Endodermal cell (in vitro differentiated cells): ENCODE measurements at regions not wholly inside any gene's neighbourhood (a gene's known extent, or its start where the extent isn't known, plus 50 kb on each side); places are given as distances from the start of the nearest gene placed in this dataset.

Experiments
- DNase-seq: peaks from one replicate; pipeline ENCODE4 v3.0.0-alpha.2; 2017
- H3K27ac ChIP-seq: 2 replicates; pipeline ENCODE4 v1.5.1; 2013; ENCODE audit warnings: mild to moderate bottlenecking, low read depth, low read length, moderate library complexity
- H3K27me3 ChIP-seq: 2 replicates; pipeline ENCODE4 v1.6.1; 2013; ENCODE audit warnings: mild to moderate bottlenecking, low read length, moderate library complexity; ENCODE audit not compliant: insufficient read depth, control insufficient read depth, poor library complexity, severe bottlenecking
- H3K36me3 ChIP-seq: 2 replicates; pipeline ENCODE4 v1.7.0; 2013; ENCODE audit warnings: mild to moderate bottlenecking, low read length, moderate library complexity; ENCODE audit not compliant: control insufficient read depth, insufficient read depth
- H3K4me1 ChIP-seq: one replicate; pipeline ENCODE4 v1.7.0; 2013; ENCODE audit warnings: low read length; ENCODE audit not compliant: control insufficient read depth, insufficient read depth
- H3K4me3 ChIP-seq: 2 replicates; pipeline ENCODE4 v1.5.1; 2013; ENCODE audit warnings: mild to moderate bottlenecking, low read length, moderate library complexity
- H3K9ac ChIP-seq: 2 replicates; pipeline ENCODE4 v1.6.1; 2013; ENCODE audit warnings: mild to moderate bottlenecking, low read length, moderate library complexity; ENCODE audit not compliant: poor library complexity, severe bottlenecking; ENCODE audit errors: extremely low read depth
- H3K9me3 ChIP-seq: 2 replicates; pipeline ENCODE4 v1.6.1; 2013; ENCODE audit warnings: mild to moderate bottlenecking, low read length, moderate library complexity; ENCODE audit not compliant: control insufficient read depth
- H3K27ac Mint-ChIP-seq: 2 replicates; pipeline ENCODE4 v1.8.0; 2020; ENCODE audit warnings: mixed read lengths
- H3K27me3 Mint-ChIP-seq: 2 replicates; pipeline ENCODE4 v1.8.0; 2021; ENCODE audit warnings: mild to moderate bottlenecking, mixed read lengths; ENCODE audit not compliant: insufficient read depth
- H3K36me3 Mint-ChIP-seq: 2 replicates; pipeline ENCODE4 v1.8.0; 2020; ENCODE audit warnings: low read depth, mixed read lengths
- H3K4me1 Mint-ChIP-seq: 2 replicates; pipeline ENCODE4 v1.8.0; 2020; ENCODE audit warnings: mixed read lengths
- H3K4me3 Mint-ChIP-seq: 2 replicates; pipeline ENCODE4 v1.8.0; 2020; ENCODE audit warnings: mild to moderate bottlenecking, moderate library complexity, mixed read lengths
- H3K9me3 Mint-ChIP-seq: 2 replicates; pipeline ENCODE4 v1.8.0; 2020; ENCODE audit warnings: mild to moderate bottlenecking, mixed read lengths
- WGBS, 2 experiments: methylation state at CpG; one replicate each; pipeline versions ENCODE4 v1.1.5 to v1.1.7; 2013; ENCODE audit warnings: missing lambda C conversion rate in 2 of 2, mixed read lengths in 1 of 2; ENCODE audit not compliant: insufficient coverage in 1 of 2, insufficient read length in 1 of 2; 5-methylcytosine and 5-hydroxymethylcytosine counted together
- TF ChIP-seq, protein P1 (sequence below): fragments of 200-600 bp; sonication (generic); conservative IDR thresholded peaks from 2 replicates; pipeline ENCODE4 v1.5.0; 2021; ENCODE audit warnings: antibody characterized with exemption, mild to moderate bottlenecking

DNA sequence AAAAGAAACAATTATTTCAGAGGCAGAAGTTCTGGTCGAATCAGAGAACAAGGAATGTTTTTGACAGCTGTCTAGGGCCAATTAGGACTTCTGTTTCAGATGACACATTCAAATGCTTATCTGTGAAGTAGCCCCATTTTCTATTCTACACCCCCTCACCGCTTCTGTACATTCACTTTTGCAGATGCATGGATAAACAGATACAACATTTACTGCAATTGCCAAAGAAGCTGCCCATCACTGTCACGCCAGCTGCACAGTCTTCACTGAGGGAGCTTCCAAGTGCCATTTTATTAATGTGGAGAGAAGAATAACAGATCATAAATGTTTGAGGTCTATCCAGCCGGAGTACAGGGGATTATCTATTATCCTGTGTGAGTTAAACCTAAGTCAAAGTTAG, 426.8 kb upstream of the ARID1B start:
- Histone ChIP-seq H3K9me3 (no peaks in the 10 kb centered on the region), H3K36me3 (no peaks in the 10 kb centered on the region), H3K27me3 (no peaks in the 10 kb centered on the region), H3K4me1 (no peaks in the 10 kb centered on the region), H3K4me3 (no peak overlapping the region), H3K27ac (no peak overlapping the region), H3K9ac (no peak overlapping the region)
- DNase-seq = no peak
- Mint-ChIP-seq H3K27me3 (no peaks in the 10 kb centered on the region), H3K4me1 (no peaks in the 10 kb centered on the region), H3K36me3 (no peaks in the 10 kb centered on the region), H3K4me3 (no peak overlapping the region), H3K9me3 (no peaks in the 10 kb centered on the region), H3K27ac (no peak overlapping the region)
- TF ChIP-seq, protein P1, sequence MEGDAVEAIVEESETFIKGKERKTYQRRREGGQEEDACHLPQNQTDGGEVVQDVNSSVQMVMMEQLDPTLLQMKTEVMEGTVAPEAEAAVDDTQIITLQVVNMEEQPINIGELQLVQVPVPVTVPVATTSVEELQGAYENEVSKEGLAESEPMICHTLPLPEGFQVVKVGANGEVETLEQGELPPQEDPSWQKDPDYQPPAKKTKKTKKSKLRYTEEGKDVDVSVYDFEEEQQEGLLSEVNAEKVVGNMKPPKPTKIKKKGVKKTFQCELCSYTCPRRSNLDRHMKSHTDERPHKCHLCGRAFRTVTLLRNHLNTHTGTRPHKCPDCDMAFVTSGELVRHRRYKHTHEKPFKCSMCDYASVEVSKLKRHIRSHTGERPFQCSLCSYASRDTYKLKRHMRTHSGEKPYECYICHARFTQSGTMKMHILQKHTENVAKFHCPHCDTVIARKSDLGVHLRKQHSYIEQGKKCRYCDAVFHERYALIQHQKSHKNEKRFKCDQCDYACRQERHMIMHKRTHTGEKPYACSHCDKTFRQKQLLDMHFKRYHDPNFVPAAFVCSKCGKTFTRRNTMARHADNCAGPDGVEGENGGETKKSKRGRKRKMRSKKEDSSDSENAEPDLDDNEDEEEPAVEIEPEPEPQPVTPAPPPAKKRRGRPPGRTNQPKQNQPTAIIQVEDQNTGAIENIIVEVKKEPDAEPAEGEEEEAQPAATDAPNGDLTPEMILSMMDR = no peak
- WGBS, 2 experiments = 76 to 89% methylated on average over 3 to 4 of the region's 4 CpGs

DNA sequence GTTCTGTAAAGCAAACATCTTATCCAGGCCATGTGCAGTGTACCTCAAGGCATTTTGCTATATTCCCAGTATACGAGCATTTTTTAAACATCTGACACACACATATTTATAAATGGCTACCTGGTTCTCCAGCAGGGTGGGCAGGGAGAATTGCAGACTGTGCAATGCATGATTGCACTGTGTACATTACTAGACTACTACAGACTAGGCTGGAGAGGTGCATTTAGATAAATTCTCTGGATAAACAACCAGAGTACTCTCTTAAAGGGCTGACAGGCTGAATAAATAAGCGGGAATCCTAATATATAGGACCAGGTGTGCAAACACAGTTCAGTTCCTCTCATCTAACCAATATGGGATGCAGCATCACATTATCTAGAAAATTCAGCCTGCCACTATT, 428.3 kb upstream of the ARID1B start:
- 83% methylated on average over 1 to 2 of the region's 2 CpGs for WGBS, 2 experiments
- no peaks in the 10 kb centered on the region for H3K36me3 Mint-ChIP-seq
- DNase-seq = no peak
- no peaks in the 10 kb centered on the region for H3K9me3 Mint-ChIP-seq
- H3K27ac Mint-ChIP-seq = no peak overlapping the region
- Histone ChIP-seq H3K9me3 (no peaks in the 10 kb centered on the region), H3K4me3 (no peak overlapping the region), H3K9ac (no peak overlapping the region), H3K27me3 (no peaks in the 10 kb centered on the region), H3K27ac (no peak overlapping the region), H3K4me1 (no peaks in the 10 kb centered on the region), H3K36me3 (no peaks in the 10 kb centered on the region)
- H3K27me3 Mint-ChIP-seq = no peaks in the 10 kb centered on the region
- H3K4me1 Mint-ChIP-seq = no peaks in the 10 kb centered on the region
- TF ChIP-seq, protein P1 = no peak
- no peak overlapping the region for H3K4me3 Mint-ChIP-seq

DNA sequence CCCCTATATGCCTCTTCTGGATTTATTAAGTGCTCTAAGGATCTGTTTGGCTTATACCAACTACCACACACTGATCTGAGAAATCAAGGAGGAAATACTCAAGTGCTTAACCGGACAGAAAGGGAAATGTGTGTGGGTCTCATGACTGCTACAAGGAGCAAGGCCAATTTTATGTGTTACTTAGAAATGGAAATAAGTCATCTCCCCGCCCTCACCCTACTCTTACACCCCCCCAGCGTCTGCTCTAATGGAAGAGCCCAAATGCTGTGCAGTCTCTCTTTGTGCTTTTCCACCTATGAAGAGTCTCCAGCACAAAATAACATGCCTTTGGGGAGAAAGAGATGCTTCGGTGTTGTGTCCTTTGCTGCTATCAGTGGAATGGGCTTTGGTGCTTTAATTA, 428.8 kb upstream of the ARID1B start:
- no peak overlapping the region for H3K9ac ChIP-seq
- no peaks in the 10 kb centered on the region for H3K27me3 Mint-ChIP-seq
- no peaks in the 10 kb centered on the region for H3K36me3 Mint-ChIP-seq
- WGBS, 2 experiments = 79% methylated on average over 4 of the region's 4 CpGs; no CpG with 5 or more reads in 1 of the 2 experiments
- H3K36me3 ChIP-seq = no peaks in the 10 kb centered on the region
- no peaks in the 10 kb centered on the region for H3K4me1 ChIP-seq
- no peaks in the 10 kb centered on the region for H3K9me3 ChIP-seq
- TF ChIP-seq, protein P1 = no peak
- H3K9me3 Mint-ChIP-seq = no peaks in the 10 kb centered on the region
- H3K4me3 Mint-ChIP-seq = no peak overlapping the region
- no peak overlapping the region for H3K4me3 ChIP-seq
- no peaks in the 10 kb centered on the region for H3K4me1 Mint-ChIP-seq
- DNase-seq = no peak
- H3K27me3 ChIP-seq = no peaks in the 10 kb centered on the region
- H3K27ac ChIP-seq = no peak overlapping the region
- H3K27ac Mint-ChIP-seq = no peak overlapping the region
